Hepatocyte (in vitro differentiated cells): ENCODE measurements at regions not wholly inside any gene's neighbourhood (a gene's known extent, or its start where the extent isn't known, plus 50 kb on each side); places are given as distances from the start of the nearest gene placed in this dataset.

ENCODE experiments used
- CTCF ChIP-seq: fragments of 200-600 bp; sonication (generic); IDR thresholded peaks from 2 replicates; pipeline ENCODE4 v1.5.1; 2016; ENCODE audit warnings: antibody characterized with exemption, mild to moderate bottlenecking; ENCODE audit not compliant: poor library complexity
- EZH2phosphoT487 ChIP-seq: fragments of 200-600 bp; sonication (generic); IDR thresholded peaks from one replicate; pipeline ENCODE4 v1.6.1; 2018; ENCODE audit warnings: antibody characterized with exemption, mild to moderate bottlenecking, low read depth, moderate library complexity; ENCODE audit not compliant: unreplicated experiment, severe bottlenecking

- TF ChIP-seq CTCF = no peak
- TF ChIP-seq EZH2phosphoT487 = no peak
Observed at GRCh38 chr9:82552784-82553183, 510.2 kb downstream of the RASEF start.
